H1 (cell line): ENCODE measurements at regions not wholly inside any gene's neighbourhood (a gene's known extent, or its start where the extent isn't known, plus 50 kb on each side); places are given as distances from the start of the nearest gene placed in this dataset.

Source experiments
- CTCF ChIA-PET: fragments of 300-600 bp; sonication (Branson Sonifier 250); formaldehyde crosslinking; loops from one replicate; lab custom pipeline; 2021; ENCODE audit not compliant: partially characterized antibody; lab: Charles Lee
- POLR2A ChIA-PET: fragments of 300-600 bp; sonication (Branson Sonifier 250); formaldehyde crosslinking; loops from one replicate; lab custom pipeline; 2021; ENCODE audit warnings: inconsistent platforms; ENCODE audit not compliant: partially characterized antibody; lab: Charles Lee
- DNase-seq, 2 experiments: peaks; one replicate each; pipeline versions ENCODE4 v3.0.0 to v3.0.0-alpha.2; 2010 to 2022; ENCODE audit warnings: low spot score in 2 of 2, low read depth in 1 of 2, mixed read lengths in 1 of 2
- FAIRE-seq: peaks from 2 replicates; lab custom pipeline; 2011; peaks lifted over from hg19 to GRCh38; lab: Jason Lieb, UNC
- H2AFZ ChIP-seq: 2 replicates; pipeline ENCODE4 v1.8.1; 2012; ENCODE audit warnings: low read length, inconsistent platforms
- H2AK5ac ChIP-seq: 2 replicates; pipeline ENCODE4 v1.6.1; 2013; ENCODE audit warnings: low read depth, low read length
- H2BK120ac ChIP-seq: replicated peaks from 2 replicates; pipeline ENCODE3; 2013; ENCODE audit warnings: low read depth, low read length, inconsistent platforms
- H2BK12ac ChIP-seq: 2 replicates; pipeline ENCODE4 v1.6.1; 2013; ENCODE audit warnings: low read depth, low read length
- H2BK15ac ChIP-seq: 2 replicates; pipeline ENCODE4 v1.6.1; 2013; ENCODE audit warnings: low read length
- H2BK20ac ChIP-seq: 2 replicates; pipeline ENCODE4 v1.6.1; 2013; ENCODE audit warnings: low read length
- H2BK5ac ChIP-seq: 2 replicates; pipeline ENCODE4 v1.6.1; 2013; ENCODE audit warnings: low read depth, low read length
- H3K14ac ChIP-seq: 2 replicates; pipeline ENCODE4 v1.6.1; 2013; ENCODE audit warnings: inconsistent platforms; ENCODE audit not compliant: insufficient read length
- H3K18ac ChIP-seq: 2 replicates; pipeline ENCODE4 v1.6.1; 2013; ENCODE audit warnings: low read length; ENCODE audit errors: extremely low read depth
- H3K23ac ChIP-seq: 2 replicates; pipeline ENCODE4 v1.6.1; 2013; ENCODE audit warnings: inconsistent platforms; ENCODE audit not compliant: insufficient read length
- H3K23me2 ChIP-seq: 2 replicates; pipeline ENCODE4 v1.6.1; 2013; ENCODE audit warnings: low read depth, low read length
- H3K27ac ChIP-seq: 2 replicates; pipeline ENCODE4 v1.6.1; 2011; ENCODE audit warnings: low read depth, low read length, inconsistent platforms
- H3K27me3 ChIP-seq, 4 experiments: replicated peaks in 1 of 4; 1 replicate in 1 of 4; 2 replicates in 3 of 4; pipeline versions ENCODE4 v1.6.1 to v1.8.1; 2011 to 2013; ENCODE audit warnings: low read length in 3 of 4, mild to moderate bottlenecking in 3 of 4, inconsistent platforms in 2 of 4, mixed read lengths in 2 of 4, moderate library complexity in 1 of 4; ENCODE audit not compliant: control insufficient read depth in 3 of 4, insufficient read depth in 3 of 4; ENCODE audit errors: extremely low read depth in 1 of 4
- H3K36me3 ChIP-seq, 4 experiments: 2 replicates each; pipeline versions ENCODE4 v1.6.1 to v1.8.1; 2011 to 2013; ENCODE audit warnings: mild to moderate bottlenecking in 4 of 4, low read length in 3 of 4, moderate library complexity in 2 of 4, control low read depth in 1 of 4, inconsistent platforms in 1 of 4; ENCODE audit not compliant: insufficient read depth in 4 of 4, control insufficient read depth in 2 of 4
- H3K4ac ChIP-seq: replicated peaks from 2 replicates; pipeline ENCODE3; 2013; ENCODE audit warnings: low read length, low read depth, mixed read lengths, inconsistent platforms; ENCODE audit not compliant: insufficient read length
- H3K4me1 ChIP-seq, 4 experiments: replicated peaks in 1 of 4; 1 replicate in 1 of 4; 2 replicates in 3 of 4; pipeline versions ENCODE4 v1.6.1 to v1.8.1; 2011 to 2013; ENCODE audit warnings: low read length in 3 of 4, inconsistent platforms in 2 of 4, mixed read lengths in 1 of 4; ENCODE audit not compliant: insufficient read depth in 4 of 4, control insufficient read depth in 3 of 4
- H3K4me2 ChIP-seq, 2 experiments: 2 replicates each; pipeline versions ENCODE4 v1.6.1 to v1.8.1; 2011 to 2013; ENCODE audit warnings: low read depth in 2 of 2, low read length in 2 of 2, control low read depth in 1 of 2, inconsistent platforms in 1 of 2, mild to moderate bottlenecking in 1 of 2; ENCODE audit not compliant: insufficient read depth in 1 of 2
- H3K4me3 ChIP-seq, 4 experiments: fragments of 200-600, 300-600 bp in 1 of 4; sonication (generic), shearing (Covaris generic), sonication (Bioruptor Twin) in 1 of 4; 2 replicates each; pipeline versions ENCODE4 v1.5.1 to v1.8.1; 2011 to 2016; ENCODE audit warnings: low read length in 4 of 4, low read depth in 3 of 4, control low read depth in 2 of 4, inconsistent platforms in 2 of 4, mild to moderate bottlenecking in 2 of 4, mixed read lengths in 1 of 4, moderate library complexity in 1 of 4; ENCODE audit not compliant: insufficient read depth in 2 of 4; ENCODE audit errors: extremely low read depth in 1 of 4
- H3K56ac ChIP-seq: replicated peaks from 2 replicates; pipeline ENCODE3; 2013; ENCODE audit warnings: low read depth, mild to moderate bottlenecking, mixed read lengths, low read length, inconsistent platforms; ENCODE audit not compliant: insufficient read length
- H3K79me1 ChIP-seq: 2 replicates; pipeline ENCODE4 v1.6.1; 2013; ENCODE audit warnings: low read depth, low read length, control low read depth
- H3K79me2 ChIP-seq, 2 experiments: 2 replicates each; pipeline versions ENCODE4 v1.6.1 to v1.8.1; 2012 to 2013; ENCODE audit warnings: low read length in 2 of 2, mild to moderate bottlenecking in 2 of 2, inconsistent platforms in 1 of 2; ENCODE audit not compliant: insufficient read depth in 2 of 2, control insufficient read depth in 1 of 2
- H3K9ac ChIP-seq, 4 experiments: replicated peaks in 1 of 4; 1 replicate in 1 of 4; 2 replicates in 3 of 4; pipeline versions ENCODE4 v1.6.1 to v1.8.1; 2011 to 2013; ENCODE audit warnings: low read depth in 3 of 4, low read length in 3 of 4, control low read depth in 2 of 4, mild to moderate bottlenecking in 2 of 4, moderate library complexity in 2 of 4, inconsistent platforms in 1 of 4; ENCODE audit errors: extremely low read depth in 1 of 4
- H3K9me3 ChIP-seq, 2 experiments: 2 replicates each; pipeline versions ENCODE4 v1.6.1 to v1.8.1; 2012 to 2013; ENCODE audit warnings: mild to moderate bottlenecking in 2 of 2, moderate library complexity in 2 of 2, control low read depth in 1 of 2, inconsistent platforms in 1 of 2, low read depth in 1 of 2, low read length in 1 of 2, mixed read lengths in 1 of 2; ENCODE audit not compliant: insufficient read depth in 2 of 2
- H4K20me1 ChIP-seq, 2 experiments: replicated peaks in 1 of 2; 2 replicates each; pipeline versions ENCODE3 to v1.8.1; 2011 to 2013; ENCODE audit warnings: inconsistent platforms in 2 of 2, low read length in 2 of 2, mild to moderate bottlenecking in 1 of 2; ENCODE audit not compliant: insufficient read depth in 2 of 2, control insufficient read depth in 1 of 2
- H4K5ac ChIP-seq: 2 replicates; pipeline ENCODE4 v1.6.1; 2013; ENCODE audit warnings: low read length, low read depth, mixed read lengths, inconsistent platforms; ENCODE audit not compliant: insufficient read length
- H4K8ac ChIP-seq: 2 replicates; pipeline ENCODE4 v1.8.0; 2013; ENCODE audit warnings: mild to moderate bottlenecking, moderate library complexity, low read length, inconsistent platforms; ENCODE audit not compliant: insufficient read depth; ENCODE audit errors: extremely low read depth
- H4K91ac ChIP-seq: replicated peaks from 2 replicates; pipeline ENCODE3; 2013; ENCODE audit warnings: low read length, mixed read lengths, inconsistent platforms; ENCODE audit not compliant: insufficient read length
- CBX5 ChIP-seq: fragments of 300-800, 300-1000 bp; sonication (generic); IDR thresholded peaks from 2 replicates; pipeline ENCODE4 v1.7.1; 2016; ENCODE audit warnings: antibody characterized with exemption, low read length, low read depth
- CTCF ChIP-seq, 3 experiments: IDR thresholded peaks; 1 replicate in 2 of 3; 2 replicates in 1 of 3; pipeline versions ENCODE4 v1.5.1 to v1.6.1; 2011; ENCODE audit warnings: low read length in 3 of 3, mild to moderate bottlenecking in 3 of 3, inconsistent platforms in 2 of 3, low read depth in 1 of 3, moderate library complexity in 1 of 3; ENCODE audit not compliant: insufficient read depth in 1 of 3; ENCODE audit errors: control extremely low read depth in 1 of 3
- RAD21 ChIP-seq, 2 experiments: IDR thresholded peaks in 1 of 2; conservative IDR thresholded peaks in 1 of 2; 2 replicates each; pipeline ENCODE4 v1.6.1; 2011; ENCODE audit warnings: low read depth in 2 of 2, low read length in 2 of 2, improper control_type of control experiment in 1 of 2, inconsistent platforms in 1 of 2, mild to moderate bottlenecking in 1 of 2, moderate library complexity in 1 of 2
- WGBS, 2 experiments: shearing (Covaris generic) in 1 of 2; methylation state at CpG; one replicate each; pipeline versions ENCODE4 v1.1.6 to v1.1.7; 2013 to 2015; ENCODE audit warnings: low lambda C conversion rate in 2 of 2, mixed read lengths in 2 of 2, inconsistent platforms in 1 of 2, low coverage in 1 of 2, missing lambda C conversion rate in 1 of 2; ENCODE audit not compliant: insufficient replicate concordance in 2 of 2, insufficient coverage in 1 of 2, insufficient read length in 1 of 2; ENCODE audit errors: extremely low coverage in 1 of 2, missing lambda C conversion rate in 1 of 2; 5-methylcytosine and 5-hydroxymethylcytosine counted together

- Histone ChIP-seq H2BK120ac (no peak overlapping the region), H2AK5ac (no peak overlapping the region), H2BK15ac (no peak overlapping the region), H3K36me3 (no peaks in the 10 kb centered on the region), H2BK12ac (no peak overlapping the region), H2BK20ac (no peak overlapping the region), H3K79me1 (no peaks in the 10 kb centered on the region), H3K4me3 (no peak overlapping the region), H4K8ac (no peak overlapping the region), H3K18ac (no peak overlapping the region), H4K5ac (no peak overlapping the region), H3K23me2 (no peaks in the 10 kb centered on the region), H3K23ac (no peak overlapping the region), H2BK5ac (no peak overlapping the region), H3K9ac (no peak overlapping the region), H3K4me2 (no peak overlapping the region), H3K27me3 (no peaks in the 10 kb centered on the region), H3K4me1 (0 out of 7 replicates have a peak, but pooled peaks cover 0 to 2% (median 0%) of the 10 kb centered on the region in 4 experiments), H3K27ac (no peak overlapping the region), H3K14ac (no peak overlapping the region), H3K4ac (no peak overlapping the region), H3K56ac (no peak overlapping the region), H4K91ac (no peak overlapping the region), H2AFZ (peak overlapping the region; percentile 40; the same call in 1 of the 2 replicates), H3K9me3 (no peaks in the 10 kb centered on the region), H4K20me1 (no peaks in the 10 kb centered on the region), H3K79me2 (no peaks in the 10 kb centered on the region)
- DNase-seq (no peak), FAIRE-seq (no peak)
- ChIA-PET POLR2A (no interaction called here), CTCF (interaction anchor here (0.6 to 5.2 kb wide), 10 partner anchors 80 to 604 kb away, joined by 3 to 70 read pairs (median 3); no protein-coding TSS in a partner anchor)
- TF ChIP-seq RAD21 (IDR thresholded peaks at IDR 0.05 in 1 of 2, conservative IDR thresholded peaks at IDR 0.05 in 1 of 2; ENCODE audit: low read depth in 2 of 2, low read length in 2 of 2) (peak; percentile 76 to 83), CBX5 (no peak), CTCF (IDR thresholded peaks at IDR 0.05; ENCODE audit: control extremely low read depth in 1 of 3, insufficient read depth in 1 of 3, low read depth in 1 of 3, low read length in 3 of 3) (peak in 2 of 3 experiments; percentile 65 to 66; a peak in 3 of 4 replicates)
- 84% methylated on average over 6 of the region's 6 CpGs; no CpG with 5 or more reads in 1 of the 2 experiments for WGBS, 2 experiments
These were observed 197.2 kb upstream of the ANO3 start for GRCh38 chr11:26134481-26135355.
